A549 (cell line): ENCODE measurements at regions not wholly inside any gene's neighbourhood (a gene's known extent, or its start where the extent isn't known, plus 50 kb on each side); places are given as distances from the start of the nearest gene placed in this dataset.

Source experiments
- ATAC-seq, 2 experiments: fragments of 200-7000 bp in 1 of 2; fragments of >200 bp in 1 of 2; cut with Nextera tagmentation in 1 of 2; cut with Tn5 transposase in 1 of 2; 3 replicates each; pipeline versions ENCODE4 v1.8.0 to v1.9.1; 2018 to 2020; ENCODE audit warnings: mild to moderate bottlenecking in 1 of 2, moderate library complexity in 1 of 2
- CTCF ChIA-PET: fragments of 300-600 bp; sonication (Branson Sonifier 250); formaldehyde crosslinking; extraction: SDS; loops from one replicate; lab custom pipeline; 2021; ENCODE audit warnings: antibody characterized with exemption, inconsistent platforms; lab: Yijun Ruan, JAX
- POLR2A ChIA-PET: fragments of 350-600 bp; formaldehyde crosslinking; extraction: SDS; loops from one replicate; lab custom pipeline; 2021; ENCODE audit warnings: antibody characterized with exemption, inconsistent platforms; lab: Yijun Ruan, JAX
- DNase-seq, 2 experiments: peaks; one replicate each; pipeline versions ENCODE4 v3.0.0 to v3.0.0-alpha.2; 2011 to 2016; ENCODE audit warnings: low read depth in 1 of 2, low spot score in 1 of 2
- FAIRE-seq: peaks from 2 replicates; lab custom pipeline; 2011; peaks lifted over from hg19 to GRCh38; lab: Jason Lieb, UNC
- H3K27ac ChIP-seq, 2 experiments: fragments of >200 bp; sonication (Bioruptor Twin); formaldehyde crosslinking; 3 replicates each; pipeline ENCODE4 v1.5.1; 2016 to 2017
- H3K4me1 ChIP-seq: fragments of >200 bp; sonication (Bioruptor Twin); formaldehyde crosslinking; 3 replicates; pipeline ENCODE4 v1.6.1; 2016
- H3K4me2 ChIP-seq: fragments of >200 bp; sonication (Bioruptor Twin); formaldehyde crosslinking; 3 replicates; pipeline ENCODE4 v1.6.1; 2016
- H3K4me3 ChIP-seq: fragments of >200 bp; sonication (Bioruptor Twin); formaldehyde crosslinking; 3 replicates; pipeline ENCODE4 v1.5.1; 2016
- H3K9me3 ChIP-seq: fragments of >200 bp; sonication (Bioruptor Twin); formaldehyde crosslinking; 3 replicates; pipeline ENCODE4 v1.6.1; 2016
- CBX2 ChIP-seq: fragments of 200-600 bp; sonication (generic); IDR thresholded peaks from 2 replicates; pipeline ENCODE4 v1.6.1; 2016; ENCODE audit warnings: low read depth, mild to moderate bottlenecking, borderline replicate concordance
- CBX8 ChIP-seq: fragments of 200-600 bp; sonication (generic); IDR thresholded peaks from 2 replicates; pipeline ENCODE4 v1.6.1; 2016
- CEBPB ChIP-seq, 2 experiments: fragments of >200 bp in 1 of 2; sonication (Bioruptor Twin) in 1 of 2; formaldehyde crosslinking in 1 of 2; IDR thresholded peaks; 2 replicates each; pipeline ENCODE4 v1.6.1; 2012 to 2016
- CHD2 ChIP-seq: fragments of 150-350 bp; IDR thresholded peaks from 2 replicates; pipeline ENCODE4 v1.6.1; 2014; ENCODE audit warnings: low read length; ENCODE audit not compliant: partially characterized antibody
- EHF ChIP-seq: fragments of 250-450 bp; sonication (Bioruptor Pico); IDR thresholded peaks from 2 replicates; pipeline ENCODE4 v1.5.0; 2020; ENCODE audit warnings: mild to moderate bottlenecking
- HDAC2 ChIP-seq: fragments of 200-600 bp; sonication (generic); IDR thresholded peaks from 2 replicates; pipeline ENCODE4 v1.6.1; 2016
- HOXB13 ChIP-seq: fragments of 250-450 bp; sonication (Bioruptor Pico); IDR thresholded peaks from 2 replicates; pipeline ENCODE4 v1.5.0; 2020; ENCODE audit warnings: low read depth, mild to moderate bottlenecking, moderate library complexity
- HOXB5 ChIP-seq: fragments of 250-450 bp; sonication (Bioruptor Pico); IDR thresholded peaks from 2 replicates; pipeline ENCODE4 v1.5.0; 2020; ENCODE audit warnings: mild to moderate bottlenecking, moderate library complexity
- JUNB ChIP-seq: fragments of >200 bp; sonication (Bioruptor Twin); formaldehyde crosslinking; IDR thresholded peaks from 2 replicates; pipeline ENCODE4 v1.6.1; 2016
- MAFK ChIP-seq: fragments of 450-650 bp; IDR thresholded peaks from 2 replicates; pipeline ENCODE4 v1.6.1; 2014; ENCODE audit not compliant: partially characterized antibody
- MAZ ChIP-seq: fragments of 150-350 bp; IDR thresholded peaks from 2 replicates; pipeline ENCODE4 v1.6.1; 2014; ENCODE audit warnings: antibody characterized with exemption, low read depth, low read length, borderline replicate concordance
- NR3C1 ChIP-seq: fragments of >200 bp; sonication (Bioruptor Twin); formaldehyde crosslinking; IDR thresholded peaks from 3 replicates; pipeline ENCODE4 v1.6.1; 2017
- POLR2A ChIP-seq: IDR thresholded peaks from 2 replicates; pipeline ENCODE4 v1.6.1; 2012; ENCODE audit warnings: mild to moderate bottlenecking, low read length
- POLR2AphosphoS2 ChIP-seq: conservative IDR thresholded peaks from 2 replicates; pipeline ENCODE4 v1.6.1; 2012; ENCODE audit warnings: low read length, improper control_type of control experiment, inconsistent platforms
- RCOR1 ChIP-seq: fragments of 150-350 bp; IDR thresholded peaks from 2 replicates; pipeline ENCODE4 v1.6.1; 2014; ENCODE audit warnings: antibody characterized with exemption, low read length, low read depth
- RFX5 ChIP-seq: fragments of 450-650 bp; IDR thresholded peaks from 2 replicates; pipeline ENCODE4 v1.7.1; 2014; ENCODE audit warnings: antibody characterized with exemption, mild to moderate bottlenecking, moderate library complexity
- TP53 ChIP-seq: fragments of 250-450 bp; sonication (Bioruptor Pico); IDR thresholded peaks from 2 replicates; pipeline ENCODE4 v1.5.0; 2021; ENCODE audit warnings: mild to moderate bottlenecking, moderate library complexity
- ZSCAN20 ChIP-seq: fragments of 250-450 bp; sonication (Bioruptor Pico); IDR thresholded peaks from 2 replicates; pipeline ENCODE4 v1.8.0; 2022; ENCODE audit warnings: mild to moderate bottlenecking, moderate library complexity
- WGBS: methylation state at CpG from one replicate; pipeline ENCODE4 v1.1.6; 2017; ENCODE audit errors: missing lambda C conversion rate; 5-methylcytosine and 5-hydroxymethylcytosine counted together
- TF ChIP-seq, protein P1 (sequence below): fragments of >200 bp; sonication (Bioruptor Twin); formaldehyde crosslinking; IDR thresholded peaks from 3 replicates; pipeline ENCODE4 v1.6.1; 2016
- TF ChIP-seq, protein P2 (sequence below): fragments of 250-450 bp; sonication (Bioruptor Pico); IDR thresholded peaks from 2 replicates; pipeline ENCODE4 v1.5.0; 2021; ENCODE audit warnings: mild to moderate bottlenecking, moderate library complexity, borderline replicate concordance
- TF ChIP-seq, protein P3 (sequence below): fragments of 150-350 bp; IDR thresholded peaks from 2 replicates; pipeline ENCODE4 v1.6.1; 2014; ENCODE audit warnings: low read depth, mild to moderate bottlenecking, low read length
- TF ChIP-seq, protein P4 (sequence below): fragments of 250-450 bp; sonication (Bioruptor Pico); IDR thresholded peaks from 2 replicates; pipeline ENCODE4 v1.5.0; 2020; ENCODE audit warnings: low read depth, mild to moderate bottlenecking, moderate library complexity
- TF ChIP-seq, protein P5 (sequence below): IDR thresholded peaks from 2 replicates; pipeline ENCODE4 v1.6.1; 2012; ENCODE audit warnings: low read depth, borderline replicate concordance
- TF ChIP-seq, protein P6 (sequence below): fragments of 200-600 bp; sonication (generic); IDR thresholded peaks from 2 replicates; pipeline ENCODE4 v1.6.1; 2016; ENCODE audit warnings: antibody characterized with exemption, mild to moderate bottlenecking, moderate library complexity

DNA sequence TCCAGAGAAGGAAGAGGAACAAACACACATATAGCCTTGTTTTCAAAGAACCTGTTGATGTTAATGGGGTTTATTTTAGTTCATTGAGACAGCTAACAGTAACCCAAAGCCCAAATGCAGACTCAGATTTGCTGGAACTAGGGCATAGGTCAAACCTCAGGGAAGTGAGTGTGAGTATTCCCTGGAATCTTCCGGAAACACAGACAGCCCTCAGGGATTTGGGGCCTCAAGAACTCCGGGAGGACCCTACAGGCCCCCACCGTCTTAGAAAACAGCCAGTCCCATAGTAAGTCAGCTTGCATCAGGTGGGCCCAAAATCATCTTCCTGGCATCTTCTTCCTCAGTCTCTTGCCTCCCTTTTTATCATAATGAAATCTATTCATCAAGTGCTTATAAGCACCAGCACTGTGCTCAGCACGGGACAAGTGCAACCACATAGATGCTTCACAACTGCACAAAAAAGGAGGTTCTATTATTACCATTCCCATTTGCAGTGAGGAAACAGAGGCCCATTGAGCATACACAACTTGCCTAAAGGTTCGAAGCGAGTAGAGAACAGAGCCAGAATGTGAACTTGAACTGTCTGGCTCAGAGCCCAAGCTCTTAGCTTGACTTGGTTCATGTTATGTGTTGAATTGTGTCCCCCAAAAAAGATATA is 50.2 kb upstream of the BCL11A start:
- FAIRE-seq: no peak
- whole genome bisulfite sequencing: 35% methylated on average over 6 of the region's 6 CpGs
- no peak for DNase-seq
- Histone ChIP-seq H3K9me3 (no peaks in the 10 kb centered on the region), H3K27ac (no peak overlapping the region), H3K4me2 (no peak overlapping the region), H3K4me1 (no peaks in the 10 kb centered on the region), H3K4me3 (no peak overlapping the region)
- TF ChIP-seq NR3C1 (no peak), JUNB (no peak), CBX8 (no peak), MAFK (no peak), EHF (CRISPR knock-in tag) (no peak), POLR2A (no peak), RFX5 (no peak), CBX2 (no peak), ZSCAN20 (no peak), TP53 (CRISPR knock-in tag) (no peak), HDAC2 (no peak), RCOR1 (no peak), HOXB5 (CRISPR knock-in tag) (no peak), CHD2 (no peak)
- ChIA-PET CTCF (interaction anchor here (1.1 to 1.4 kb wide), 2 partner anchors 9 to 71 kb away, joined by 4 to 5 read pairs; no protein-coding TSS in a partner anchor), POLR2A (no interaction called here)
- no peak for ATAC-seq

DNA sequence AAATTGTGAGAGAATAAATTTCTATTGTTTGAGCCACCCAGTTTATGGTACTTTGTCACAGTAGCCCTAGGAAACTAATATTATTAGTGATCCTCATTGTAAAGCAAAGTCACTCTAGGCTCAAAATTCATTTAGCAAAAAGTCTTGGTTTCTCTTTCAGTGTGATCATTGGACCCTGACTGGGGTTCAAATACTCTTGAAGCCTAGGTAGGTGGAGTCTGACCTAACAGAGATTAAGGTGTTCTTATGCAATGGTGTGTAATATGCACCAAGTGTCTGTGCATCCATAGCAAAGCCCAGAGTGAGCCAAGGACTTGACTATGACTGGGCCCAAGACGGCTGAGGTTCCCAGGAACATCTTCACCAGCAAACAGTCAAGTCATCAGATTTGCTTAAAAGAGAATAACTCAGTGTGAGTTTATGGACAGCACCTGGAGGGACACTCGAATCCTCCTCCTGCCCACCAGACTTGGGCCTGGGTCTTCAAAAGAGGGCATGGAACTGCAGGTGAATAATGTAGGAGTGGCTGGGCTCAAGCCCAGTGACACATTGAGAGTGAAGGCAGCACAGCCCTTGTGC is 51.1 kb upstream of the BCL11A start:
- Histone ChIP-seq H3K27ac (no peak overlapping the region), H3K9me3 (no peaks in the 10 kb centered on the region), H3K4me1 (no peaks in the 10 kb centered on the region), H3K4me2 (no peak overlapping the region), H3K4me3 (no peak overlapping the region)
- TF ChIP-seq CBX8: no peak
- TF ChIP-seq MAFK: peak; percentile 59
- FAIRE-seq (no peak), ATAC-seq (no peak), DNase-seq (no peak)
- WGBS: 13% methylated on average over 2 of the region's 2 CpGs
- ChIA-PET CTCF (no interaction called here), POLR2A (no interaction called here)

DNA sequence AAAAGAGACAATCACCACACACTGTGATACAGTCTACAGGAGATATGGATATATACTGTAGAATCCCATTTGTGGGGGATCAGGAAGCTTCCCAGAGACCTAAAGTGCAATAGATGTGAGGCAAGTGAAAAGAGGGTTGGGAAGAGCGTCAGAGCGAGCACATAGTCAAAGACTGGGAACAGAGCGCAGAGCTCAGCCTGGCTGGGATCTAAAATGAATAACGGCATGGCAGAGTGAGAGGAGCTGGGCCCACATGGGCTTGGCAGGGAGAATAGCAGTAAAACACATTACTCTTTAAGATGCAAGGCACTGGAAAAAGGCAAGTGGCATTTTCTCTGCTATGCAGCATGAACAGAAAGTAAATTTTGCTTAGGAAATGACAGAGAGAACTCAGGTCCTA is 52.4 kb upstream of the BCL11A start:
- ATAC-seq: no peak

More for the DNA sequence above, 52.4 kb upstream of the BCL11A start:
- H3K4me1 ChIP-seq: no peaks in the 10 kb centered on the region
- ChIA-PET POLR2A (no interaction called here), CTCF (interaction anchor here (1.0 to 1.3 kb wide), 3 partner anchors 10 to 69 kb away, joined by 3 to 4 read pairs (median 3); no protein-coding TSS in a partner anchor)
- no peak for FAIRE-seq
- 57% methylated on average over 4 of the region's 4 CpGs for WGBS
- H3K9me3 ChIP-seq: no peaks in the 10 kb centered on the region
- TF ChIP-seq, protein P1, sequence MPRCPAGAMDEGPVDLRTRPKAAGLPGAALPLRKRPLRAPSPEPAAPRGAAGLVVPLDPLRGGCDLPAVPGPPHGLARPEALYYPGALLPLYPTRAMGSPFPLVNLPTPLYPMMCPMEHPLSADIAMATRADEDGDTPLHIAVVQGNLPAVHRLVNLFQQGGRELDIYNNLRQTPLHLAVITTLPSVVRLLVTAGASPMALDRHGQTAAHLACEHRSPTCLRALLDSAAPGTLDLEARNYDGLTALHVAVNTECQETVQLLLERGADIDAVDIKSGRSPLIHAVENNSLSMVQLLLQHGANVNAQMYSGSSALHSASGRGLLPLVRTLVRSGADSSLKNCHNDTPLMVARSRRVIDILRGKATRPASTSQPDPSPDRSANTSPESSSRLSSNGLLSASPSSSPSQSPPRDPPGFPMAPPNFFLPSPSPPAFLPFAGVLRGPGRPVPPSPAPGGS: no peak
- TF ChIP-seq, protein P2, sequence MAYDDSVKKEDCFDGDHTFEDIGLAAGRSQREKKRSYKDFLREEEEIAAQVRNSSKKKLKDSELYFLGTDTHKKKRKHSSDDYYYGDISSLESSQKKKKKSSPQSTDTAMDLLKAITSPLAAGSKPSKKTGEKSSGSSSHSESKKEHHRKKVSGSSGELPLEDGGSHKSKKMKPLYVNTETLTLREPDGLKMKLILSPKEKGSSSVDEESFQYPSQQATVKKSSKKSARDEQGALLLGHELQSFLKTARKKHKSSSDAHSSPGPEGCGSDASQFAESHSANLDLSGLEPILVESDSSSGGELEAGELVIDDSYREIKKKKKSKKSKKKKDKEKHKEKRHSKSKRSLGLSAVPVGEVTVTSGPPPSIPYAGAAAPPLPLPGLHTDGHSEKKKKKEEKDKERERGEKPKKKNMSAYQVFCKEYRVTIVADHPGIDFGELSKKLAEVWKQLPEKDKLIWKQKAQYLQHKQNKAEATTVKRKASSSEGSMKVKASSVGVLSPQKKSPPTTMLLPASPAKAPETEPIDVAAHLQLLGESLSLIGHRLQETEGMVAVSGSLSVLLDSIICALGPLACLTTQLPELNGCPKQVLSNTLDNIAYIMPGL (CRISPR knock-in tag): no peak
- no peak for TF ChIP-seq POLR2AphosphoS2
- TF ChIP-seq, protein P3, sequence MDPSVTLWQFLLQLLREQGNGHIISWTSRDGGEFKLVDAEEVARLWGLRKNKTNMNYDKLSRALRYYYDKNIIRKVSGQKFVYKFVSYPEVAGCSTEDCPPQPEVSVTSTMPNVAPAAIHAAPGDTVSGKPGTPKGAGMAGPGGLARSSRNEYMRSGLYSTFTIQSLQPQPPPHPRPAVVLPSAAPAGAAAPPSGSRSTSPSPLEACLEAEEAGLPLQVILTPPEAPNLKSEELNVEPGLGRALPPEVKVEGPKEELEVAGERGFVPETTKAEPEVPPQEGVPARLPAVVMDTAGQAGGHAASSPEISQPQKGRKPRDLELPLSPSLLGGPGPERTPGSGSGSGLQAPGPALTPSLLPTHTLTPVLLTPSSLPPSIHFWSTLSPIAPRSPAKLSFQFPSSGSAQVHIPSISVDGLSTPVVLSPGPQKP: no peak
- TF ChIP-seq, protein P4, sequence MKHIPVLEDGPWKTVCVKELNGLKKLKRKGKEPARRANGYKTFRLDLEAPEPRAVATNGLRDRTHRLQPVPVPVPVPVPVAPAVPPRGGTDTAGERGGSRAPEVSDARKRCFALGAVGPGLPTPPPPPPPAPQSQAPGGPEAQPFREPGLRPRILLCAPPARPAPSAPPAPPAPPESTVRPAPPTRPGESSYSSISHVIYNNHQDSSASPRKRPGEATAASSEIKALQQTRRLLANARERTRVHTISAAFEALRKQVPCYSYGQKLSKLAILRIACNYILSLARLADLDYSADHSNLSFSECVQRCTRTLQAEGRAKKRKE (CRISPR knock-in tag): no peak
- TF ChIP-seq CBX2: no peak
- TF ChIP-seq, protein P5, sequence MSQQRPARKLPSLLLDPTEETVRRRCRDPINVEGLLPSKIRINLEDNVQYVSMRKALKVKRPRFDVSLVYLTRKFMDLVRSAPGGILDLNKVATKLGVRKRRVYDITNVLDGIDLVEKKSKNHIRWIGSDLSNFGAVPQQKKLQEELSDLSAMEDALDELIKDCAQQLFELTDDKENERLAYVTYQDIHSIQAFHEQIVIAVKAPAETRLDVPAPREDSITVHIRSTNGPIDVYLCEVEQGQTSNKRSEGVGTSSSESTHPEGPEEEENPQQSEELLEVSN: no peak
- TF ChIP-seq HOXB13 (CRISPR knock-in tag): no peak
- no peak for TF ChIP-seq MAZ
- no peak for TF ChIP-seq CEBPB (IDR thresholded peaks at IDR 0.05)
- TF ChIP-seq, protein P6, sequence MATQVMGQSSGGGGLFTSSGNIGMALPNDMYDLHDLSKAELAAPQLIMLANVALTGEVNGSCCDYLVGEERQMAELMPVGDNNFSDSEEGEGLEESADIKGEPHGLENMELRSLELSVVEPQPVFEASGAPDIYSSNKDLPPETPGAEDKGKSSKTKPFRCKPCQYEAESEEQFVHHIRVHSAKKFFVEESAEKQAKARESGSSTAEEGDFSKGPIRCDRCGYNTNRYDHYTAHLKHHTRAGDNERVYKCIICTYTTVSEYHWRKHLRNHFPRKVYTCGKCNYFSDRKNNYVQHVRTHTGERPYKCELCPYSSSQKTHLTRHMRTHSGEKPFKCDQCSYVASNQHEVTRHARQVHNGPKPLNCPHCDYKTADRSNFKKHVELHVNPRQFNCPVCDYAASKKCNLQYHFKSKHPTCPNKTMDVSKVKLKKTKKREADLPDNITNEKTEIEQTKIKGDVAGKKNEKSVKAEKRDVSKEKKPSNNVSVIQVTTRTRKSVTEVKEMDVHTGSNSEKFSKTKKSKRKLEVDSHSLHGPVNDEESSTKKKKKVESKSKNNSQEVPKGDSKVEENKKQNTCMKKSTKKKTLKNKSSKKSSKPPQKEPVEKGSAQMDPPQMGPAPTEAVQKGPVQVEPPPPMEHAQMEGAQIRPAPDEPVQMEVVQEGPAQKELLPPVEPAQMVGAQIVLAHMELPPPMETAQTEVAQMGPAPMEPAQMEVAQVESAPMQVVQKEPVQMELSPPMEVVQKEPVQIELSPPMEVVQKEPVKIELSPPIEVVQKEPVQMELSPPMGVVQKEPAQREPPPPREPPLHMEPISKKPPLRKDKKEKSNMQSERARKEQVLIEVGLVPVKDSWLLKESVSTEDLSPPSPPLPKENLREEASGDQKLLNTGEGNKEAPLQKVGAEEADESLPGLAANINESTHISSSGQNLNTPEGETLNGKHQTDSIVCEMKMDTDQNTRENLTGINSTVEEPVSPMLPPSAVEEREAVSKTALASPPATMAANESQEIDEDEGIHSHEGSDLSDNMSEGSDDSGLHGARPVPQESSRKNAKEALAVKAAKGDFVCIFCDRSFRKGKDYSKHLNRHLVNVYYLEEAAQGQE: no peak
- TF ChIP-seq RFX5: no peak
- TF ChIP-seq, all 56 proteins: peak for 0
- DNase-seq: no peak
- Histone ChIP-seq H3K4me2 (no peak overlapping the region), H3K4me3 (no peak overlapping the region), H3K27ac (no peak overlapping the region)
